Lower leg skin (tissue), 4 donors: ENCODE measurements at regions not wholly inside any gene's neighbourhood (a gene's known extent, or its start where the extent isn't known, plus 50 kb on each side); places are given as distances from the start of the nearest gene placed in this dataset.
"Not testable (repeated sequence)": the region's sequence is repeated elsewhere in the genome, so short reads cannot be mapped to it uniquely, and the experiment has no call there.

ENCODE experiments used
- DNase-seq, 2 donors: peaks; one replicate each; pipeline ENCODE4 v3.0.0-alpha.2; 2019; ENCODE audit warnings: low spot score in 2 of 2
- H3K4me3 ChIP-seq: fragments of 200-600 bp; sonication (generic); 2 replicates; pipeline ENCODE4 v1.5.1; 2017; ENCODE audit warnings: mild to moderate bottlenecking, low read depth; ENCODE audit not compliant: poor library complexity, severe bottlenecking
- POLR2A ChIP-seq, 2 donors: fragments of 450-650 bp; IDR thresholded peaks; one replicate each; pipeline ENCODE4 v1.6.1; 2016 to 2017; ENCODE audit warnings: antibody characterized with exemption in 2 of 2, mild to moderate bottlenecking in 1 of 2, moderate library complexity in 1 of 2
- WGBS, 2 donors: methylation state at CpG; one replicate each; pipeline ENCODE4 v1.1.5; 2018; 5-methylcytosine and 5-hydroxymethylcytosine counted together
- intact Hi-C: fragments of 100-400 bp; cut with DNase I; formaldehyde crosslinking; loops from one replicate; pipeline ENCODE4 v1.15.0; 2023; ENCODE audit warnings: low total_unique reads
- TF ChIP-seq, protein P1 (sequence below), 3 donors: fragments of 450-650 bp; IDR thresholded peaks; one replicate each; pipeline ENCODE4 v1.5.1; 2016; ENCODE audit warnings: antibody characterized with exemption in 3 of 3, mild to moderate bottlenecking in 3 of 3, moderate library complexity in 2 of 3

DNA sequence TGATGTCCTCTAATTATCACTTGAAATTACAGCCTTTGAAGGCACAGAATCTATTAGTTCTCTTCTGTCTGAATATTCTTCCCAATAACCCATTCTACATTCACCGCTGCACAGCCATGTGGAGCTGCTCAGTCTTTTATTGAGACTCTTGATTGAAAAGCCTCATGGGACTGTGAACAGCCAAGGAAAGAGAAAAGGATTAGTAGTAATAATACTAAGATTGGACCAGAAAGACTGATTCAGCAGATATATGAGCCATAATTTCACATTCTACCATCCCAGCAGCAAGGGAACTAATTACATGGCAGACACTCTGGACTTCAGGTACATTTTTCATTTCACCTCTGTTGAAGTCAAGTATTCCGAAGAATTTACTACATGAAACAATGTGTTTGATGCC, 2471.7 kb downstream of the ARAP2 start:
- no peak overlapping the region for H3K4me3 ChIP-seq
- 59 to 61% methylated on average over 2 of the region's 2 CpGs for WGBS, 2 donors
- intact Hi-C loops: no loop called here
- TF ChIP-seq, protein P1, sequence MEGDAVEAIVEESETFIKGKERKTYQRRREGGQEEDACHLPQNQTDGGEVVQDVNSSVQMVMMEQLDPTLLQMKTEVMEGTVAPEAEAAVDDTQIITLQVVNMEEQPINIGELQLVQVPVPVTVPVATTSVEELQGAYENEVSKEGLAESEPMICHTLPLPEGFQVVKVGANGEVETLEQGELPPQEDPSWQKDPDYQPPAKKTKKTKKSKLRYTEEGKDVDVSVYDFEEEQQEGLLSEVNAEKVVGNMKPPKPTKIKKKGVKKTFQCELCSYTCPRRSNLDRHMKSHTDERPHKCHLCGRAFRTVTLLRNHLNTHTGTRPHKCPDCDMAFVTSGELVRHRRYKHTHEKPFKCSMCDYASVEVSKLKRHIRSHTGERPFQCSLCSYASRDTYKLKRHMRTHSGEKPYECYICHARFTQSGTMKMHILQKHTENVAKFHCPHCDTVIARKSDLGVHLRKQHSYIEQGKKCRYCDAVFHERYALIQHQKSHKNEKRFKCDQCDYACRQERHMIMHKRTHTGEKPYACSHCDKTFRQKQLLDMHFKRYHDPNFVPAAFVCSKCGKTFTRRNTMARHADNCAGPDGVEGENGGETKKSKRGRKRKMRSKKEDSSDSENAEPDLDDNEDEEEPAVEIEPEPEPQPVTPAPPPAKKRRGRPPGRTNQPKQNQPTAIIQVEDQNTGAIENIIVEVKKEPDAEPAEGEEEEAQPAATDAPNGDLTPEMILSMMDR (IDR thresholded peaks at IDR 0.05): no peak
- TF ChIP-seq POLR2A (IDR thresholded peaks at IDR 0.05): no peak
- no peak for DNase-seq

DNA sequence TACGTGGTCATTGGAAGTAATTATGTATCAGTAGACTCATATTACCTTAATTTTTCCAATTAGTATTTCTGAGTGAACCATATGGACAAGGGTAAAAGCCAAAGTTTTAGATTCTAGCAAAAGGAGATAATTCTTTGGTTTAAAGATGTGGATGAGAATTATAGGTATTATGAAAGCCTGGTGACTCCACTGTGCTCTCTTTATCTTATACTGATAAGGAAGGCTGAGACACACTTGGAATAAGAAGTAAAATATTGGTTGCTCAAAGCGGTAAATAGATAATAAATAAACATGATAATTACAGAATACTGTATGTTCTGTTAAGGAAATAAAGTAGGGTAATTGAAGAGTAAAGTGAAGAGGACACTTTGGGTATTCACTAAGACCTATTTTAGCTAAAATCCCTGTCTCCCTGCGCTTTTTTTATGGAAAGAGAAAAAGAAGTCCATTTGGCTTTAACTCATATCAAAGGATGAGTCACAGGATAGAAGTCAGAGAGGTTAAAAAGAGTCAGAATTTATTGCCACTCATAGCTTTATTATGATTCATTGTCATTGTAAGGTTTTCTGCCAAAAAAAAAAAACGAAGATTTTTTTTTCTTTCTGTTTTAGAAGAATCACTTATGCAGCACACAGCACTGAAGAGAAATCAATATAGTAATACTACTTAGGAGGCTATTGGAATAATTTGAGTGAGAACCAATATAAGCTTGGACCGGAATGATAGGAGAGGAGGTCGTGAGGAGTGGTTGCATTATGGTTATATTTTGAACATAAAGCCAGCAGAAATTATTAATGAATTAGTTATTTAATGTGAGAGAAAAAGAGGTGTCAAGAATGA, 2463.1 kb downstream of the ARAP2 start:
- 64 to 65% methylated on average over 6 of the region's 6 CpGs for WGBS, 2 donors
- DNase-seq: no peak
- no peak overlapping the region for H3K4me3 ChIP-seq
- intact Hi-C loops: no loop called here
- TF ChIP-seq, protein P1 (IDR thresholded peaks at IDR 0.05): no peak
- TF ChIP-seq POLR2A (IDR thresholded peaks at IDR 0.05): no peak

DNA sequence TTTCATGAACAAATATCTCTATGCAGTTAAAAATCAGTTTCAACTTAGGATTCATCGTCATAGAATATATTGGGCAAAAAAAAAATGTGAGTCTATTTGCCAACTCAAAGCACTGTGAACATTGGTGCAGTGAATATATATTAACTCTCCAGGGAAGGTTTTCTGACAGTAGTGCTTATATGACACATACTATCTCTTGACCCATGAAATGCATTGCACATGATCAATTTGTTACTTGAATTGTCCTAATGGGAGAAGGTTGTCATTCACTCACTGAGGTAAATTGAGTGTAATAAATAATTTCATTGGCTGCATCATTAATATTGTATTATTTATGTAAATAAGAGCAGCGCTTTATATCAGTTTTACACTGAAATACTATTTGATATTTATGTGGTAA, 2458.5 kb downstream of the ARAP2 start:
- intact Hi-C loops: no loop called here
- 88 to 91% methylated on average over 2 of the region's 2 CpGs for WGBS, 2 donors
- DNase-seq: no peak
- H3K4me3 ChIP-seq: no peak overlapping the region
- TF ChIP-seq, protein P1 (IDR thresholded peaks at IDR 0.05): no peak
- TF ChIP-seq POLR2A (IDR thresholded peaks at IDR 0.05): no peak

DNA sequence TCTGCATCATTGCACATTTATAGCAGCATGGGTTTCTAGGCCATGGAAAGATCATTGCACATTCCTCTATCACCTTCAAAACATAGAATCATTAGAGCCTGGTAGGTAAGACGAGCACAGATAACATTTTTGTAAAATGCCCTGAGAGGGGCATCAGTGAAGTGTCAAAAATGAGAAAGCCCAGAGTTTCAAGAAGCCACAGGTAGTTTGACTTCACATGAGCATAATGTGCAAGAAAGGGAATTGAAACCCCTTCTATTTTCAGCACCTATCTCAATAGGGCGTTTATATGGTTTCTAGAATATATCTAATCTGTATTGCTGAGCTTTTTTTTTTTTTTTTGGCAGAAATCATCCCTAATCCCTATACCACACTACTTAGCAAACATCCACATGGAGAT, 2441.7 kb downstream of the ARAP2 start:
- H3K4me3 ChIP-seq: no peak overlapping the region
- intact Hi-C loops: no loop called here
- WGBS, 2 donors: 61 to 64% methylated on average over 2 of the region's 2 CpGs
- DNase-seq: no peak
- no peak for TF ChIP-seq POLR2A (IDR thresholded peaks at IDR 0.05)
- TF ChIP-seq, protein P1 (IDR thresholded peaks at IDR 0.05): no peak

DNA sequence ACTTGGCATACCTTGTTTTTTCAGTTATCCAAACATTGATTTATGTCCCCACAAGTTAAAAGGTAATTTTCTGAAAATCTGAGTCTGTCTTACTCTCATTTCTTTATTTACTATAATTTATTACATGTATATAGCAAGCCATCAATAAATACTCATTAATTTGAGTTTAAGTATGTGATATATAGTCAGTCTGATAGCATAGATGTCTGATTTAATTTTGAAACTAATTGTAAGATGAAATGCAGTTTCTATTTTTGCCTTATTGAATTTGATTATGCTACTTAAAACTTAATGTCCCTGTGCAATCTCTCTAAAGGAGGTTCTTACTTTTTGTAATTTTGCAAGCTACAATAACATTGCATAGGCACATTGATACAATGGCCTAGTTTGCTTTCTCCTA, 2418.6 kb downstream of the ARAP2 start:
- TF ChIP-seq, protein P1 (IDR thresholded peaks at IDR 0.05): no peak
- no peak for TF ChIP-seq POLR2A (IDR thresholded peaks at IDR 0.05)
- H3K4me3 ChIP-seq: no peak overlapping the region
- no peak for DNase-seq
- intact Hi-C loops: no loop called here

DNA sequence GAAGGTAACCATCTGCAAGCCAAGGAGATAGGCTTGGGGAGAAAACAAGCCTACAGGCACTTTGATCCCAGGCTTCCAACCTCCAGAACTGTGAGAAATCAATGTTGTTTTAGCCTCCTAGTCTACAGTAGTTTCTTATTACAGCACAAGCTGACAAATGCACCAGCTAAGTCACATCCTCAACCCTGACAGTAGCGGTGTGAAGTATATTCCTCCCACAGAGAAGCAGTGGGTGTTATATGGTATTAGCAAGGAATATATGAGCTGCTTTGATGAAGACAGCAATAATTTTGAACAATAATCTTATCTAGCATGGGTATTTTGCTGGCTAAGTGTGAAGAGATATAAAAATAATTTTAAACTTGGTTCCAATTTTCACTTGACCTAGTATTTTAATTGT, 2415.0 kb downstream of the ARAP2 start:
- intact Hi-C loops: not testable (repeated sequence)
- 90 to 92% methylated on average over 1 of the region's 1 CpG for WGBS, 2 donors

More for the DNA sequence above, 2415.0 kb downstream of the ARAP2 start:
- not testable (repeated sequence) for DNase-seq, H3K4me3 ChIP-seq
